ENCODE measurements at regions not wholly inside any gene's neighbourhood (a gene's known extent, or its start where the extent isn't known, plus 50 kb on each side); places are given as distances from the start of the nearest gene placed in this dataset.

DNA sequence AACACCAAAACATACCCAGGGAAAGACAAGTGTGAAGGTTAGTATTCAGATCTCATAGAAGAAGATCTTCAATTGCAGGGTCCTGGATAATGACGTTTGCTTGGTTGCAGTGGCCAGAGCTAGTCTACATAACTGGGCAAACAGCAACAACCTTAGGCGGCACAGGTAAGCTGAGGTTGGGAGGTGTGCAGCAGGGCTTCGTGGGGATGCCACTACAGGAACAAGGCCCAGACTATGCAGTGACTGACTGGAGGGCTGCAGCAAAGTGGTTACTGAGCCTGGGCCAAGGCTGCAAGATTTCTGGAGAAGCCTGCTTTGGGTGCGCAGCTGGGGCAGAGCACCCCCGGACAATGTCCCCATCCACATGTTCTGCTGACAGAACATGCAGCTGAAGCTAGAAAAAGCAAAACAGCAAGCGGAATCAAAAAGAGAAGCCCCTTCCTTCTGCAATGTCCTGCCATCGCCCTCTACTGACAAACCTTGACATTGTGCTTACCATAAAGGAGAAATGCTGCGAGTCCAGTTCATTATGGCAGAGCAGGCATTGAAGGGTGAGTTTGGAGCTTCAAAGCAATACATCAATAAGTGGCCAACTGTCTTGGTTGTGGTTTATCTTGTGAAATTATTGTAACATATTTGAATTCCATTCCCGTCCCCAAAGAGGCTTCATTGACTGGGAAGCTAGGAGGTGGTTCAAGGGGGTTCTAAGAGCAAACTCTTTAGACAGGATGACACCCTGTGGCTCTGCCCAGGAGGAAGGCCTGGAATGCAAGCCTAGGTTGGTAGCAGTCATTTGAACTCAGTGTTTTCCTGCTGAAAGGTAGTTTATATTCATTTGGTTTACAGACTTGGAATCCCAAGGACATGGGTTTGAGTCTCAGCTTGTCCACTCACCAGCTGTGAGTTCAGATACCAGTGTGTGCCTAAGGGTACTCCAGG, 217.0 kb downstream of the PDCD6IP start:
- no peak for DNase-seq
- no peaks in the 10 kb centered on the region for H3K27me3 ChIP-seq
- no peaks in the 10 kb centered on the region for H3K9me3 ChIP-seq
- TF ChIP-seq POLR2A (IDR thresholded peaks at IDR 0.05) (no peak), CTCF (IDR thresholded peaks at IDR 0.05) (peak in 1 of 12 donors; percentile 6)
- H3K27ac ChIP-seq, result no peak overlapping the region
- intact Hi-C loops (cut with DNase I), result no loop called here
- peaks cover 0 to 13% (median 0%) of the 10 kb centered on the region in 12 donors for H3K4me1 ChIP-seq
- no peak overlapping the region for H3K4me3 ChIP-seq
- ATAC-seq, result no peak
- no peaks in the 10 kb centered on the region for H3K36me3 ChIP-seq
- WGBS, 4 donors, result 80 to 85% (median 83%) methylated on average over 9 of the region's 9 CpGs

DNA sequence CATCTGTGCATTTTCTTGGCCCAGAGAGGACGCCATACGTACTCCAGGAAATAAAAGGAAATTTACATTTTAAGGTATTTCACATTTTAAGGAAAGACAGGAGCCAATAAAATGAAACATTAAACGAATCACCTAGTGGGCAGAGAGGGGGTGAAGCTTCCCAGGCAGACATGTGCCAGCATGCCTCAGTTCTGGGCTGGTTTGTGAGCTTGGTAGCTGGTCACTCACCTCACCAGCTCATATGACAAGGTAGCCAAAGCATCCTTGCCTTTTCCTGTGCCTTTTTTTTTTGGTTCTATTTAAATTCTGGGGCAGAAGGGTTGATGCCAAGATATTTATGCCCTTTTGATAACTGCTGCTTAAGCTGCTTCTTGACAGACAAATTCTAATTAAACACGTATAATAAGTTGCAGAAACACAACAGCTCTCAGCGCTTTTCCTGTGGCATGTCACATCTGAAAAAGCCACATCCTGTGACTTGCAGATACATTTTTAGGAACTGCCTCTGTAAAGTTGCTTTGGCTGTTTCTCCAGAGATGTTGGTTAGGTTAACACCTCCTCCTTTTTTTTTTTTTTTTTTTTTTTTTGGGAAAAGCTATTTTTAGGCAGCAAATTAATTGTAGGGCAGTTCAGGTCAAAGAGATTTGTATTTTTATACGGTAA, 218.6 kb downstream of the PDCD6IP start:
- no peaks in the 10 kb centered on the region for H3K36me3 ChIP-seq
- intact Hi-C loops (cut with DNase I), result no loop called here
- no peaks in the 10 kb centered on the region for H3K27me3 ChIP-seq
- H3K27ac ChIP-seq, result no peak overlapping the region
- H3K9me3 ChIP-seq, result no peaks in the 10 kb centered on the region
- DNase-seq, result no peak
- no peak for ATAC-seq
- no peak overlapping the region for H3K4me3 ChIP-seq
- H3K4me1 ChIP-seq, result peaks cover 0 to 13% (median 0%) of the 10 kb centered on the region in 12 donors
- WGBS, 4 donors, result 61 to 66% (median 62%) methylated on average over 6 of the region's 6 CpGs
- no peak for TF ChIP-seq POLR2A (IDR thresholded peaks at IDR 0.05)
- TF ChIP-seq CTCF (IDR thresholded peaks at IDR 0.05), result no peak

DNA sequence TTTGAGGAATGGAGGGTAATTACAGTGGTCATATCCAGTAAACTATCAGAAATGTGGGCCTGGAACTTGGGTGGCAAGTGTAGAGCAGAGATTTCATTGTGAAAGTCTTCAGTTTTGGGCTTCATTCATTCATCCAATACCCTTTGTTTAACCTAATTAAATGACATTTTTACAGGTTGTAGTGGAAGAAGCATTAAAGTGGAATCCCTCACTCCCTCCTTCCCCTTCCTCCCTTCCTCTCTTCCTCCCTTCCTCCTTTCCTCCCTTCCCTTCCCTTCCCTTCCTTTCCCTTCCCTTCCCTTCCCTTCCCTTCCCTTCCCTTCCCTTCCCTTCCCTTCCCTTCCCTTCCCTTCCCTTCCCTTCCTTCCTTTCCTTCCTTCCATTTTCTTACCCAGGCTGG, 219.3 kb downstream of the PDCD6IP start:
- DNase-seq (no peak), ATAC-seq (no peak)
- Histone ChIP-seq H3K36me3 (no peaks in the 10 kb centered on the region), H3K27ac (no peak overlapping the region), H3K9me3 (no peaks in the 10 kb centered on the region), H3K4me1 (peaks cover 0 to 13% (median 0%) of the 10 kb centered on the region in 12 donors), H3K4me3 (no peak overlapping the region), H3K27me3 (no peaks in the 10 kb centered on the region)
- intact Hi-C loops (cut with DNase I), result no loop called here
- TF ChIP-seq POLR2A (IDR thresholded peaks at IDR 0.05), result no peak
- no peak for TF ChIP-seq CTCF (IDR thresholded peaks at IDR 0.05)

GRCh38 chr3:34019158-34019557, 220.7 kb downstream of the PDCD6IP start:
- no peaks in the 10 kb centered on the region for H3K36me3 ChIP-seq
- TF ChIP-seq POLR2A (IDR thresholded peaks at IDR 0.05) (no peak), CTCF (IDR thresholded peaks at IDR 0.05) (no peak)
- no peak overlapping the region for H3K4me3 ChIP-seq
- no peaks in the 10 kb centered on the region for H3K9me3 ChIP-seq
- peaks cover 0 to 13% (median 0%) of the 10 kb centered on the region in 12 donors for H3K4me1 ChIP-seq
- DNase-seq, result no peak
- intact Hi-C loops (cut with DNase I), result no loop called here
- H3K27me3 ChIP-seq, result no peaks in the 10 kb centered on the region
- no peak for ATAC-seq
- no peak overlapping the region for H3K27ac ChIP-seq
- WGBS, 4 donors, result 71 to 80% (median 76%) methylated on average over 2 of the region's 2 CpGs
